ENCODE measurements at regions not wholly inside any gene's neighbourhood (a gene's known extent, or its start where the extent isn't known, plus 50 kb on each side); places are given as distances from the start of the nearest gene placed in this dataset.

GRCh38 chr6:6750594-6751265 lies 162.2 kb downstream of the LY86 start:
- TF ChIP-seq SIN3A (IDR thresholded peaks at IDR 0.05; ENCODE audit: borderline replicate concordance, insufficient read depth, low read length), result no peak
- no peak for TF ChIP-seq POLR2AphosphoS5 (IDR thresholded peaks at IDR 0.05; ENCODE audit: low read depth, low read length)
- TF ChIP-seq, protein P1, sequence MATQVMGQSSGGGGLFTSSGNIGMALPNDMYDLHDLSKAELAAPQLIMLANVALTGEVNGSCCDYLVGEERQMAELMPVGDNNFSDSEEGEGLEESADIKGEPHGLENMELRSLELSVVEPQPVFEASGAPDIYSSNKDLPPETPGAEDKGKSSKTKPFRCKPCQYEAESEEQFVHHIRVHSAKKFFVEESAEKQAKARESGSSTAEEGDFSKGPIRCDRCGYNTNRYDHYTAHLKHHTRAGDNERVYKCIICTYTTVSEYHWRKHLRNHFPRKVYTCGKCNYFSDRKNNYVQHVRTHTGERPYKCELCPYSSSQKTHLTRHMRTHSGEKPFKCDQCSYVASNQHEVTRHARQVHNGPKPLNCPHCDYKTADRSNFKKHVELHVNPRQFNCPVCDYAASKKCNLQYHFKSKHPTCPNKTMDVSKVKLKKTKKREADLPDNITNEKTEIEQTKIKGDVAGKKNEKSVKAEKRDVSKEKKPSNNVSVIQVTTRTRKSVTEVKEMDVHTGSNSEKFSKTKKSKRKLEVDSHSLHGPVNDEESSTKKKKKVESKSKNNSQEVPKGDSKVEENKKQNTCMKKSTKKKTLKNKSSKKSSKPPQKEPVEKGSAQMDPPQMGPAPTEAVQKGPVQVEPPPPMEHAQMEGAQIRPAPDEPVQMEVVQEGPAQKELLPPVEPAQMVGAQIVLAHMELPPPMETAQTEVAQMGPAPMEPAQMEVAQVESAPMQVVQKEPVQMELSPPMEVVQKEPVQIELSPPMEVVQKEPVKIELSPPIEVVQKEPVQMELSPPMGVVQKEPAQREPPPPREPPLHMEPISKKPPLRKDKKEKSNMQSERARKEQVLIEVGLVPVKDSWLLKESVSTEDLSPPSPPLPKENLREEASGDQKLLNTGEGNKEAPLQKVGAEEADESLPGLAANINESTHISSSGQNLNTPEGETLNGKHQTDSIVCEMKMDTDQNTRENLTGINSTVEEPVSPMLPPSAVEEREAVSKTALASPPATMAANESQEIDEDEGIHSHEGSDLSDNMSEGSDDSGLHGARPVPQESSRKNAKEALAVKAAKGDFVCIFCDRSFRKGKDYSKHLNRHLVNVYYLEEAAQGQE (IDR thresholded peaks at IDR 0.05; ENCODE audit: insufficient read depth in 1 of 2, low read depth in 2 of 2, low read length in 2 of 2), result no peak
- TF ChIP-seq FOXP2 (optimal IDR thresholded peaks at IDR 0.05; ENCODE audit: borderline replicate concordance, extremely low read depth, extremely low read length, insufficient read depth), result no peak
- TF ChIP-seq TAF1 (IDR thresholded peaks at IDR 0.05; ENCODE audit: borderline replicate concordance, insufficient read depth, low read length), result no peak

GRCh38 chr6:6751266-6751596 lies 162.7 kb downstream of the LY86 start:
- TF ChIP-seq, protein P1 (IDR thresholded peaks at IDR 0.05; ENCODE audit: insufficient read depth in 1 of 2, low read depth in 2 of 2, low read length in 2 of 2), result no peak
- TF ChIP-seq POLR2AphosphoS5 (IDR thresholded peaks at IDR 0.05; ENCODE audit: low read depth, low read length) (no peak), SIN3A (IDR thresholded peaks at IDR 0.05; ENCODE audit: borderline replicate concordance, insufficient read depth, low read length) (no peak), FOXP2 (optimal IDR thresholded peaks at IDR 0.05; ENCODE audit: borderline replicate concordance, extremely low read depth, extremely low read length, insufficient read depth) (no peak)

DNA sequence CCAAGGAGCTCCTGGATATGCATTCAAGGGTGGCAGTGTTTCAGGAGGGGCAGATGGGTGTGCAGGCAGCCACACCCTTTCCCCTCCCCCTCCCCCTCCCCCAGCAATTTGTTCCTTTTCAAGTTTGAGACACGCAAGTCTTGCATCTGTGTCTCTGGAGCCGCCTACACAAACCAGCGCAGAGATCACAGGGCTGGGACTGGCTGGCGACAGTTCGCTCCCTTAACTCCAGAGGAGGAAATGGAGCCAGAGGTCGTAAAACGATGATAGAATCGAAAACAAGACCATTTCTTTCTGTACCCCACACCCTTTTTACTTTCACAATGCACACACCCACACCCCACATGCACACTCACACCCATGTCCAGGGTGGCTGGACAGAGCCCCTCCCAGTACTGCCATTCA lies 163.1 kb downstream of the LY86 start:
- TF ChIP-seq TAF1 (IDR thresholded peaks at IDR 0.05; ENCODE audit: borderline replicate concordance, insufficient read depth, low read length), result no peak

DNA sequence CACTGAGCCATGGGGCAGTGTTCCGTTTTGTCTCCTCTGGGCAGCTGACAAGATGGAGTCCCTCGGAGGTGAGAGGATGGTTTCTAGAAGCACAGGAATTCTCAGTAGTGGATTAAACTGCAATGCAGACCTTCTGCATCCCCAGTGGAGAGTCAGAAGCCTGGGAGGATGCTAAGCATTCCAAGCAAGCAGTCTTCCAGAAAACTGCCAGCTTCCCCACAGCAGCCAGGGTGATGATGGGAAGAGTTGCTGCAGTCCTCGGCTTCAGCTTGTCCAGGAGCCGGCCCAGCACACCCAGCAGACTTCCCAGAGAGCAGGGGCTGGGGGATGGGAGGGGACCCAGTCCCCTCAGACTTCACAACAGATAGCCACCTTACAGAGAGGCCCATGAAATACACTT lies 163.6 kb downstream of the LY86 start:
- TF ChIP-seq POLR2AphosphoS5 (IDR thresholded peaks at IDR 0.05; ENCODE audit: low read depth, low read length) (no peak), TAF1 (IDR thresholded peaks at IDR 0.05; ENCODE audit: borderline replicate concordance, insufficient read depth, low read length) (no peak), SIN3A (IDR thresholded peaks at IDR 0.05; ENCODE audit: borderline replicate concordance, insufficient read depth, low read length) (no peak), FOXP2 (optimal IDR thresholded peaks at IDR 0.05; ENCODE audit: borderline replicate concordance, extremely low read depth, extremely low read length, insufficient read depth) (no peak)
- TF ChIP-seq, protein P1 (IDR thresholded peaks at IDR 0.05; ENCODE audit: insufficient read depth in 1 of 2, low read depth in 2 of 2, low read length in 2 of 2), result no peak

GRCh38 chr6:6753301-6753700 lies 164.8 kb downstream of the LY86 start:
- TF ChIP-seq TAF1 (IDR thresholded peaks at IDR 0.05; ENCODE audit: borderline replicate concordance, insufficient read depth, low read length) (no peak), SIN3A (IDR thresholded peaks at IDR 0.05; ENCODE audit: borderline replicate concordance, insufficient read depth, low read length) (no peak), POLR2AphosphoS5 (IDR thresholded peaks at IDR 0.05; ENCODE audit: low read depth, low read length) (no peak)

- no peak for TF ChIP-seq FOXP2 (optimal IDR thresholded peaks at IDR 0.05; ENCODE audit: borderline replicate concordance, extremely low read depth, extremely low read length, insufficient read depth)
- TF ChIP-seq SIN3A (IDR thresholded peaks at IDR 0.05; ENCODE audit: borderline replicate concordance, insufficient read depth, low read length), result no peak
- TF ChIP-seq, protein P1 (IDR thresholded peaks at IDR 0.05; ENCODE audit: insufficient read depth in 1 of 2, low read depth in 2 of 2, low read length in 2 of 2), result no peak
- TF ChIP-seq TAF1 (IDR thresholded peaks at IDR 0.05; ENCODE audit: borderline replicate concordance, insufficient read depth, low read length), result no peak
- no peak for TF ChIP-seq POLR2AphosphoS5 (IDR thresholded peaks at IDR 0.05; ENCODE audit: low read depth, low read length)
These were observed 168.0 kb downstream of the LY86 start for GRCh38 chr6:6756526-6756925.
